Activated naive CD4-positive, alpha-beta T cell treated with anti-CD3 and anti-CD28 coated beads, Interleukin-2, amount 50 U/mL, for 24 hours (primary cell): ENCODE measurements at regions not wholly inside any gene's neighbourhood (a gene's known extent, or its start where the extent isn't known, plus 50 kb on each side); places are given as distances from the start of the nearest gene placed in this dataset.

Source experiments
- H3K27ac Mint-ChIP-seq: one replicate; pipeline ENCODE4 v1.8.0; 2021; ENCODE audit warnings: mild to moderate bottlenecking, mixed read lengths
- H3K27me3 Mint-ChIP-seq: one replicate; pipeline ENCODE4 v1.8.0; 2021; ENCODE audit warnings: mixed read lengths
- H3K36me3 Mint-ChIP-seq: one replicate; pipeline ENCODE4 v1.8.0; 2021; ENCODE audit warnings: mixed read lengths
- H3K4me1 Mint-ChIP-seq: one replicate; pipeline ENCODE4 v1.8.0; 2021; ENCODE audit warnings: mixed read lengths
- H3K4me3 Mint-ChIP-seq: one replicate; pipeline ENCODE4 v1.8.0; 2021; ENCODE audit warnings: mild to moderate bottlenecking, mixed read lengths
- H3K9me3 Mint-ChIP-seq: one replicate; pipeline ENCODE4 v1.8.0; 2021; ENCODE audit warnings: mixed read lengths

DNA sequence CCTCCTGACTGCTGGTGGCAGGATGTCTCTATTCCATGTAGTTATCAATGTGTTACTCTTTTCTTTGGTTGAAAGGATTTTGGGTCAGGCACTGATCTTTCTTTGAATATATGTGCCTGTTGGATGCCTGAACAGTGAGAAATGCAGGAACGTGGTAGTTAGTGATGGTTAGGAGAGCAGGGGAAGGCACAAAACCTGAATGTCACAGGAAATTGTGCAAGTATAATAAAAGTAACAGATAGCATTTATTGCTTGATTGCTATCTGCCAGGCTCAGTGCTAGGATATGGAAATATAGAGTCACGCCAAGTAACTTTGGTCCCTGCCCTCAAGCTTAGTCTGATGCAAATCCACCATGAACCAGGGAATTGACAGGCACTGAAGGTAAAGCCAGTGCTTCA lies 219.8 kb upstream of the FAT1 start:
- H3K4me1 Mint-ChIP-seq, result no peaks in the 10 kb centered on the region
- no peak overlapping the region for H3K27ac Mint-ChIP-seq
- no peak overlapping the region for H3K4me3 Mint-ChIP-seq
- peaks cover 4% of the 10 kb centered on the region for H3K9me3 Mint-ChIP-seq
- no peaks in the 10 kb centered on the region for H3K36me3 Mint-ChIP-seq
- no peaks in the 10 kb centered on the region for H3K27me3 Mint-ChIP-seq

DNA sequence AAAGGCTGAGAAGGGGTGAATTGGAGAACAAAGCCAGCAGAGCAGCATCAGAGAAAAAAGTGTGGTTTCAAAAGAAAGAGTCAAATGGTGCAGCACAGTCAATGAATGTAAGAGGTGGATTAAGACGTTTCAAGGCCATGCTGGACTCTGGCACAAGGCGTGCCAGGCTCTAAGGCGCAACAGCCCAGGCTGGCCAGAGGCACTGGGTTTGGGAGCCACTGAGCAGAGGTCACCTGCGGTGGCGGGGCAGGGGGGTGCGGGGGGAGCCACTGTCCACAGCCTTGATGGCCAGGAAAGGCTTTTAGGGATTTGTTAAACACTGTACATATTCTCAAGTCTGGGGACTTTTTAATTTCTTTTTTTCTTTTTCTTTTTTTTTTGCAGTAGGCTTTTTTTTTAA lies 222.5 kb upstream of the FAT1 start:
- no peak overlapping the region for H3K4me3 Mint-ChIP-seq
- H3K4me1 Mint-ChIP-seq, result no peaks in the 10 kb centered on the region
- H3K9me3 Mint-ChIP-seq, result peaks cover 4% of the 10 kb centered on the region
- no peaks in the 10 kb centered on the region for H3K36me3 Mint-ChIP-seq
- H3K27ac Mint-ChIP-seq, result no peak overlapping the region
- H3K27me3 Mint-ChIP-seq, result no peaks in the 10 kb centered on the region

DNA sequence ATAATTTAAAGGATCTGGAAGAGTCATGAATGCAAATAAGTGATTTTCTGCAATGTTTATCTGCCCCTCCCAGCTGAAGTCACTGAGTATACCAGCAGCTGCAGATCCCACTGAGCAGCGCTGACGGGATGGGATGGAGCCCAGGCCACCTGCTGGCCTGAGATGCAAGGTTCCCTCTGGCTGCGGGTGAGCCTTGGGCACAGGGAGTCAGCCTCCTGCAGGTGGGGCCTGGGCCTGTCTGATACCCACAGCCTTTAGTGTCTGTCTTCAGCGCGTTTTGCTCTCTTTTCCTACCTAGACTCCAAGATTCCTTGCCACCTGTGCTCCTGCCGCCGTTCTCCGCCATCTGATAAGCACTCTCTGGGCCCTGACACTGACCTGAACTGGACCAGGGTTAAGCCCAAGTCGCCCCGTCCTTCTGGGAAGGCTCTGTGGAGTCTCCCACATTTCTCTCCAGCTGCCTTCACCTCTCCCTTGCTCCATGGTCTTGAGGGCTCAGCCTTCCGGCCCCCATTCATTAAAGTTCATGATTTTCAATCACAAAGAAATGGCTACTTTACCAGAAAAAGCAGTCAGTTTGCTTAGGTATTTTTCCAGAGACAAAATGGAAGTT lies 223.1 kb upstream of the FAT1 start:
- Mint-ChIP-seq H3K27ac (no peak overlapping the region), H3K9me3 (peaks cover 4% of the 10 kb centered on the region), H3K4me1 (no peaks in the 10 kb centered on the region), H3K27me3 (no peaks in the 10 kb centered on the region), H3K36me3 (no peaks in the 10 kb centered on the region), H3K4me3 (no peak overlapping the region)

DNA sequence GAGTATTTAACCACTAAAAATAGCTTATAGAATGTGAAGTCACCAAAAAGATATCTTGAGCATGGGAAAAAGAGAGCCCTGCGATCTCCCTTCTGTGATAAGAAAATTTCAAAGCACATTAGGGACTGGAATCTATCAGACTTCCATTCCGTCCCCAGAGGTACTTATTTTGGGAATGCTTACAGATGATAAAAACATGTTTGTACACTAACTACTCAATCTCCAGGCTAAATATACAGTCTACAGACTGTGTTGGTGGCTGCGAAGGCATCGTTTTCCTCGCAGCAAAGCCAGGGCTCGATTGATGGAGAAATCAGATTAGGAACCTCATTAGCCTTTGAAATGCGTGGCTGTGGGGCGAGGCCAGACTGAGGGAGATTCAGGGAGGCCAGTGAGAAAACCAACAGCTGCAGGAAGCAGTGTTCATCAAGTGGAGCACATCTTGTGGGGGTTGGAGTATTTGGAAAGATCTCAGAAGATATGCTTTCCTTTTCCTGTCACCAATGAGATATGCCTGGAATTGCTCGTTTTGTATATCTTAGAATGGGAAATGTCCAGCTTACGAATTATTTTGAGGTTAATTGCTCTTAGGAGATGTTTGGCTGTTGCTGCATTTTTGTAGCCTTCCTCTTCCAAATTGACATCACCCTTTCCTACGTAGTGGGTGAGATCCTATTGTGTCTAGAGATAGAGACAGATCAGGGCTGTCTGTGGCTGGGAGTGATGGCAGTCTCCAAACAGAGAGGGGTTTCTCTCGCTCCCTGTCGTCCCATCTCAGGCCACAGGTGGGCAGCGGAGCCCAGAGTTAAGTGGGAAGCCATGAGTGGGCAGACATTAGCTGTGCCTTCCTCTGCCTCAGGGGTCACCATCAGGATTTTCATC lies 224.9 kb upstream of the FAT1 start:
- H3K9me3 Mint-ChIP-seq, result peaks cover under 1% of the 10 kb centered on the region
- H3K27ac Mint-ChIP-seq, result no peak overlapping the region
- H3K4me3 Mint-ChIP-seq, result no peak overlapping the region

DNA sequence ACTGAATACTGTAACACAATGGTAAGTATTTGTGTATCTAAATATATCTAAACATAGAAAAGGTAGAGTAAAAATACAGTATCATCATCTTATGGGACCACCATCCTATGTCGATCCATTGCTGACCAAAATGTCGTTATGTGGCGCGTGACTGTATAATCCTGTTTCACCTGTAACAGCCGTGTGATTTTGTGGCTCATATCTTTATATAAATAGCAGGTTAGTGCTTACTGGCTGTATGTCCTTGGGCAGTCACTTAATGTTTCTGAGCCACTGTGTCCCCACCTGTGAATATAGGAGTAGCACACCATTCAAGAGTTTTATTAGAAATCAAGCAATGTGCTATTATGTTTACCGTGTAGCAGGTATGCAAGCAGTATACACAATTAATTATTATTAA lies 226.2 kb upstream of the FAT1 start:
- Mint-ChIP-seq H3K4me1 (no peaks in the 10 kb centered on the region), H3K27ac (no peak overlapping the region), H3K36me3 (no peaks in the 10 kb centered on the region), H3K4me3 (no peak overlapping the region), H3K9me3 (no peaks in the 10 kb centered on the region), H3K27me3 (no peaks in the 10 kb centered on the region)

More for the DNA sequence above, 224.9 kb upstream of the FAT1 start:
- H3K36me3 Mint-ChIP-seq, result no peaks in the 10 kb centered on the region
- H3K4me1 Mint-ChIP-seq, result no peaks in the 10 kb centered on the region
- H3K27me3 Mint-ChIP-seq, result no peaks in the 10 kb centered on the region

DNA sequence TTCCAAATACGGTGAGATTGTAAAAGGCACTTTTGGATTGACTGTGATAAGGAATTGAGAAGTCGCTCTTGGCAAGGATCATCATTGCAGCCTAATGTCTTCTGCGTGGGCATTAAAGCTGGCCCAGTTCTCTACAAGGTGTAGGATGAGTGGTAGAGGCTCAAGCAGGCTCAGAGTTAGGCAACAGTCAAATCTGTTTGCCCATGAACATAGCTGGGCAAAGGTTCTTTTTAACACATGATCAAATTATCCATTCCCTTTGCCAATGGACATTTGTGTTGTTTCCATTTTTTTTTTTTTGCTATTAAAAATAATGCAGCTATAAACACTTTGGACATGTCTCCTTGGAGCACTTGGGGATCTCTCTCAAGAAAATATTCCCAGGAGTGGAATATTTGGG lies 229.1 kb upstream of the FAT1 start:
- no peaks in the 10 kb centered on the region for H3K9me3 Mint-ChIP-seq

DNA sequence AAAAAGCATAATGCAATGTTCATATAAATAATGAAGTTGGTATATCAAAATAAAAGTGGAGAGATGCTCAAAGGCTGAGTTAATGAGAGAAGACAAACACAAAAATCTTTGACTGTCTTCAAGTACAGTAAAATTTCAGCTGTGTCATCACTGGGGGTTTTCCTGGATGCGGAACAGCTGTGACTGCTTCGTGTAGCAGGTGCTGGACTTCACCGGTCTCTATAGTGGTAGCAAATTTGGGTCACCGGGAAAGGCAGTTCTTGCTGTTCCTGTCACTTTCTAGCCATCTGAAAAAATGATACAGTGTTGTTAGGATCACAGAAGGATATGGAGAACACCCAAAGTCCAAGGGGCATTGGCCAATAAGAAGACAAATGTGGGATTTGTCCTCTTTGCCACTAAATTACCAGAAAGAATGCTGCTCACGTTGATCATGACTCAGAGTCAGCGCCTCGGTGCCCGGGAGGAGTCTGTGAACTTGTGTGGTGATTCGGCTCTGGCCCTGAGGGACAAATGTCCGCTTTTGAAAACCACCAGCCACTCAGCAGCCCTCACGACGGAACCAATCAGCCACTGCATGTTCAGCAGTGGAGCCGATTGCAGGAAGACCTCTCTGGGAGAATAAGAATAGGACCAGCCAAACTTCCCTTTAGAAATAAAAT lies 230.1 kb upstream of the FAT1 start:
- H3K4me1 Mint-ChIP-seq, result no peaks in the 10 kb centered on the region
- H3K27ac Mint-ChIP-seq, result no peak overlapping the region

More for the DNA sequence above, 229.1 kb upstream of the FAT1 start:
- no peaks in the 10 kb centered on the region for H3K36me3 Mint-ChIP-seq
- H3K27me3 Mint-ChIP-seq, result no peaks in the 10 kb centered on the region
- H3K4me3 Mint-ChIP-seq, result no peak overlapping the region
- H3K27ac Mint-ChIP-seq, result no peak overlapping the region
- no peaks in the 10 kb centered on the region for H3K4me1 Mint-ChIP-seq

DNA sequence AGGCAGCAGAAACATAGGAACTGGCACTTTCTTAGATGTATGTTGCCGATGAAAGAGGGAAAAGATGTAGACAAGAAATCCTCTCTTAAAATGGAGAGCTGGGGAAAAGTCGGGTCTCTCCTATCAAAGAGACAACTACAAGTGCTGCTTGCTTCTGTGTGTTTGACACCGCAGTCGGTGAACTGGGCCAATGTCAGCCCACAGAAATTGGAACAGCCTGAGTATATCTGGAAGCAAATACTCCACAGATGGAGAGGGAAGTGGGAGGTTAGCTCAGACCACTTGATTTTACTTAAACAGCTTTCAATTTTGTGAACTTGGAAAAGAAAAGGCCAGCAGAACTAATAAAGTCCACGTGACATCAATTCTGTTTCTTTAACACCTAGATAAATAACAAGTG lies 230.9 kb upstream of the FAT1 start:
- H3K27me3 Mint-ChIP-seq, result no peaks in the 10 kb centered on the region
- no peak overlapping the region for H3K27ac Mint-ChIP-seq
- no peaks in the 10 kb centered on the region for H3K9me3 Mint-ChIP-seq
- no peaks in the 10 kb centered on the region for H3K36me3 Mint-ChIP-seq
- H3K4me3 Mint-ChIP-seq, result no peak overlapping the region
- no peaks in the 10 kb centered on the region for H3K4me1 Mint-ChIP-seq

More for the DNA sequence above, 230.1 kb upstream of the FAT1 start:
- H3K27me3 Mint-ChIP-seq, result no peaks in the 10 kb centered on the region
- no peaks in the 10 kb centered on the region for H3K36me3 Mint-ChIP-seq
- no peaks in the 10 kb centered on the region for H3K9me3 Mint-ChIP-seq
- no peak overlapping the region for H3K4me3 Mint-ChIP-seq

DNA sequence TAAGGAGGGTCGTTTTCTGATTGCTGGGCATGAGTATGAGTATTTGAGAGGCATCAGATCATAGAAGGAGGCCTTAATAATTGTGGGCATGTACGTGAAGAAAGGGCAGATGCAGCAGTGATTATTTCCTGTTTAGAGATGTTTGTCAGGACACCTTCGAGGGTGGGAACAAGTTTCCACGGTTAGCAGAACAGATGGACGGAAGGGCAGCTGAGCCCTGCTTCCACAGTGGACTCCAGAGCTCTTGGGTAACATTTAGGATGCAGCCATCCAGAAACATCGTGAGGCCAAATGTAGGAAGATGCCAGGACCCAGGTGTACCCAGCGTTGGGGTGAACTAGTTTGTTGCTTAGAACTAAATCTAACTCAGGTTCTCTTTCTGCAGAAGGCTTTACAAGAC lies 231.3 kb upstream of the FAT1 start:
- Mint-ChIP-seq H3K9me3 (no peaks in the 10 kb centered on the region), H3K27ac (no peak overlapping the region), H3K4me3 (no peak overlapping the region), H3K36me3 (no peaks in the 10 kb centered on the region), H3K27me3 (no peaks in the 10 kb centered on the region), H3K4me1 (no peaks in the 10 kb centered on the region)

DNA sequence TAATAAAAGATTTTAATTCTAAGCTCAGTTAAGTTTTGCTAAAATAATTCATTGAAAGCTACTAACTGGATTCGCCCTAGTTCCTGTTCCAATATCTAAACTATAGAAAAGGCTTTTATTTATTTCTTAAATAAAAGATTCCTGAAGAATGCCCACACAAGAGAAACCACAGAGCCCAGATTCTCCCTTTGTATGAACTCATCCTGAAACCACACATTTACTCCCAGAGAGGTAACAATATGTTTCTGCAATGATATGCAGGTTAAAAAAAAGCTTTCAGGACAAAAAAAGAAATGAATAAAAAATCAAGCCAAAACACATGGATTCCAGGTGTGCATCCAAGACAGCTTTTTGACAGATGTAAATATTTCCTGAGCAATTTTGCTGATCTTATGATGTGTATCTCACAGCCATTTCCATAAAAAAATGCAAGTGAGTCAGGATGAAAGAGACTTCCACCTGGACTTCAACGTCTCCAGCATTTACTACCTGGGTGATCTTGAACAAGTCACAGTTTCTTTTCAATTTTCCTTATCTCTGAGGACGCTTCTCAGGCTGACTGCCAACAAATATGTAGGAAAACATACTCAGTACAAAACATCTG lies 234.4 kb upstream of the FAT1 start:
- Mint-ChIP-seq H3K4me3 (no peak overlapping the region), H3K9me3 (no peaks in the 10 kb centered on the region), H3K27me3 (no peaks in the 10 kb centered on the region), H3K4me1 (no peaks in the 10 kb centered on the region), H3K36me3 (no peaks in the 10 kb centered on the region), H3K27ac (no peak overlapping the region)

DNA sequence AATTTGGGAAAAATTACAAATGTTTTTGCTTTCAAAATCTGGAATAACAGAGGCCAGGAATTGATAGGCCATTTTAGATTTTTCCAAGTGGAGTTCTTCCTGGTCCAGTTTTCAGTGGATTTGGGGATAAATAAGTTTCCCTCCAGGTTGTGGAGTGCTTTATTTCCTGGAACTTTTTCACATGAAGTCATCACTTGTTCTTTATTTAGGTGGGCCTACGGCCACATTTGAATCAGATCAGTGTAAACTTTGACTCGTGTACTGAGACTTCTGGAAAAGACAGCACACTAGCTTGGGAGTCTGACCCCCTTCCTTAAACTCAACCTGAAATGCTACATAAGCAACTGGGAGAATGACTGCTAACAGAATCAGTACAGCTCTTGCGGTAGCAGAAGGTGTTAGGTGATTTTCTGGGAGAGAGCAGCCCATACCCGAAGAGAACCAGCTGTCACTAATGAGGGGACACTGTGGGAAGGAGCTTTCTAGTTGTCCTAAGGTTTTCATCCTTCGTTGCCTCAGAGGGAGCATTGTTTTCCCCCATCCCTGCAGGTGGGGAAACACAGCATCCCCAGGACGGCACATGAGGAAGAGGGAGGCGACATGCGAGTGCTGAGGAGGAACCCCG lies 235.2 kb upstream of the FAT1 start:
- no peaks in the 10 kb centered on the region for H3K9me3 Mint-ChIP-seq
- no peak overlapping the region for H3K4me3 Mint-ChIP-seq
- no peaks in the 10 kb centered on the region for H3K27me3 Mint-ChIP-seq
- no peaks in the 10 kb centered on the region for H3K36me3 Mint-ChIP-seq
- no peak overlapping the region for H3K27ac Mint-ChIP-seq
- no peaks in the 10 kb centered on the region for H3K4me1 Mint-ChIP-seq

DNA sequence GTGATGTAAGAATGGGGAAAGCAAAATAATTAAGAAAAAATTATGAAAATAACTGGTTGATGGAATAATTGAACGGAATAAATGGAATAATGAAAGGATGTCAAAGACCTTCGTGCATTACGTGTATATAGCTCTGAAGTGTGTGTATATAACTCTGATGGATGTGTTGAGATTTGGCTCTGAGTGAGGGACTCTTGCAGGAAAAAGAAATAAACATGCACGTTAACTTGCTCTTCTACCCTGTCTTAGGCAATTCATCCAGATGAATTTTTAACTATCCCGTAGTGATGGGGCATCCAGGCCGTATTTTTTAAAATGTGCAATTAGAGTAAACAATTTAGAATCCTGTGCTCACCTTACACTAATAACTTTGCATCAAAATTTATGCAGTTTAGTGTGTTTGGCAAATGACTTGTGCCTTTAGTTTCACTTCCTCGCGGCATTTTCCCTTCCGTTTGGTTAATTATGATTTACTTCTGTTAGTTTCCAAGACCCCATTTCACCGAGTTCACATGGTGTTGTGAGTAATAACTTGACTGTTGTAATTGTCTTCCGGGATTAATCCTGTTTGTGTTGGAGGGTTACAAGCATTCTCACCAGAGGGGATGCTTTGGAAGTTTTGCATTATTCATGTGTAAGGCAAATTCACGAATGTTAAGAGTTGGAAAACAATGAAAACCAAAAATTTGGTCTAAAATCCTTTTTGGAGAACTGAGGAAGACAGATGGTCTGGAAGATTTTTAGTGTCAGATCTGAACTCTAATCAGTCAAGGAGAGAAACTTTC lies 256.5 kb upstream of the FAT1 start:
- Mint-ChIP-seq H3K27ac (no peak overlapping the region), H3K4me3 (no peak overlapping the region), H3K36me3 (no peaks in the 10 kb centered on the region), H3K4me1 (no peaks in the 10 kb centered on the region), H3K9me3 (peaks cover 12% of the 10 kb centered on the region), H3K27me3 (no peaks in the 10 kb centered on the region)

DNA sequence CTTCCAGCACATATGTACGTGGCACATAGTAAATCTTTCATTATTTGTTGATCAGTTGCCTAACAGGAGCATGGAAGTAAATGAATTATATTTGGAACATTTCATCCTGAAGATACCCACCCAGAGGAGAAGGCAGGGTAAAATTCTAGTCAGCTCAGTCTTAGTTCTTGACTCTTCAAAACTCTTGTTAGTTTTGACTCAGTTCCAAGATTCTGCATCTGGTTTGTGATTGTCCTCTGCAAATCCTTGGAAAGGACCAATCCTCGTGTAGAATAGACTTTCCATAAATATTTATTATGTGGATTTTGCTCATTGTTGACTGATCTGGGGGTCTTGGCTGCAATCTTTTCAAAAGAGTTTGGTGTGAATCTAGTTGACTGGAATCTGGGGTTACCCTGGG lies 257.5 kb upstream of the FAT1 start:
- no peaks in the 10 kb centered on the region for H3K4me1 Mint-ChIP-seq
- no peak overlapping the region for H3K27ac Mint-ChIP-seq
- H3K9me3 Mint-ChIP-seq, result peaks cover 12% of the 10 kb centered on the region
- H3K4me3 Mint-ChIP-seq, result no peak overlapping the region
- no peaks in the 10 kb centered on the region for H3K36me3 Mint-ChIP-seq
- H3K27me3 Mint-ChIP-seq, result no peaks in the 10 kb centered on the region

DNA sequence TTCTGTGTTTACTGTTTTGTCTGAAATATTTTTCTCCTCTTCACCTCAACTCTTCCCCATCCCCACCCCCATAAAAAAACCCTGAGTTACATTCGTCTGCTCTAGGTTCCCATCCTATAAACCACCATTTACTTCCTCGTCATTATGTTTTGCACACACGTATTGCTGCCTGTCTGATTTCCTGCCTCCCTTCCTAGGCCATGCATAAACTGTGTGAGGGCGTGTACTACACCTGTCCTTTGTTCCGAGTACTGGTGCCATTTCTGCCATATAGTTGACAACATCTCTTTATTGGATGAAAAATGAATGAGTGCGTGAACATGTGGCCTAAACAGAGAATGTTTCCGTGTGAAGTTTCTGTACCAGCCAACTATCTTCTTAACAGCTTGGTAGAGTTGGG lies 258.5 kb upstream of the FAT1 start:
- Mint-ChIP-seq H3K27ac (peak overlapping the region; percentile 9), H3K36me3 (no peaks in the 10 kb centered on the region), H3K4me1 (no peaks in the 10 kb centered on the region), H3K4me3 (no peak overlapping the region), H3K9me3 (peaks cover 12% of the 10 kb centered on the region), H3K27me3 (no peaks in the 10 kb centered on the region)

DNA sequence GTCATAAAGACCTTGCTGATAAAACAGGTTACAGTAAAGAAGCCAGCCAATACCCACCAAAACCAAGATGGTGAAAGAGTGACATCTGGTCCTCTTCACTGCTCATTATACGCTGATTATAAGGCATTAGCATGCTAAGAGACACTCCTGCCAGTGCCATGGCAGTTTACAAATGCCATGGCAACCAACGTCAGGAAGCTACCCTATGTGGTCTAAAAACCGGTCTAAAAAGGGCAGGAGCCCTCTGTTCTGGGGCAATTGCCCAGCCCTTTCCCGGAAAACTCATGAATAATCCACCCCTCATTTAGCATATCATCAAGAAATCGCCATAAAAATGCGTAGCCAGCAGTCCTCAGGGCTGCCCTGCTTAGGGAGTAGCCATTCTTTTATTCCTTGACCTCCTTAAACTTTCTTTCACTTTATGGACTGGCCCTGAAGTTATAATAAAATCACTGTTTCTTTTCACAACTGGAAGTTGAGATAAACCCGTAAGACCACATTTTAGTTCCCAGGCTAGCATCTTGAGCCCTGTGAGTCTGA lies 260.5 kb upstream of the FAT1 start:
- Mint-ChIP-seq H3K27ac (no peak overlapping the region), H3K36me3 (no peaks in the 10 kb centered on the region), H3K27me3 (no peaks in the 10 kb centered on the region), H3K9me3 (peaks cover 12% of the 10 kb centered on the region), H3K4me1 (no peaks in the 10 kb centered on the region), H3K4me3 (no peak overlapping the region)
